GM12878 (cell line): ENCODE measurements at regions not wholly inside any gene's neighbourhood (a gene's known extent, or its start where the extent isn't known, plus 50 kb on each side); places are given as distances from the start of the nearest gene placed in this dataset.

Source experiments
- ATAC-seq: fragments of 200-7000 bp; cut with Tn5 transposase; 3 replicates; pipeline ENCODE4 v1.9.1; 2020; ENCODE audit warnings: mild to moderate bottlenecking, moderate library complexity
- BruUV-seq: library from RNA; stranded (reverse); fragments of 400-500 nt; replicated peaks from 2 replicates; lab custom pipeline; 2021; lab: Mats Ljungman, UMichigan
- CTCF ChIA-PET: fragments of 300-600 bp; sonication (Branson Sonifier 250); formaldehyde crosslinking; extraction: SDS; loops from one replicate; lab custom pipeline; 2021; ENCODE audit warnings: inconsistent platforms; lab: Yijun Ruan, JAX
- POLR2A ChIA-PET: fragments of 350-600 bp; formaldehyde crosslinking; extraction: SDS; loops from one replicate; lab custom pipeline; 2021; ENCODE audit warnings: inconsistent platforms; lab: Charles Lee
- RAD21 ChIA-PET: fragments of 300-600 bp; sonication (Branson Sonifier 250); formaldehyde crosslinking; loops from one replicate; lab custom pipeline; 2023; ENCODE audit warnings: antibody characterized with exemption; ENCODE audit not compliant: unreplicated experiment; lab: Charles Lee
- SMC1A ChIA-PET: fragments of 300-600 bp; sonication (Branson Sonifier 250); formaldehyde crosslinking; loops from one replicate; lab custom pipeline; 2023; ENCODE audit not compliant: unreplicated experiment, uncharacterized antibody; lab: Charles Lee
- DNase-seq: peaks from one replicate; pipeline ENCODE4 v3.0.0-alpha.2; 2011; ENCODE audit warnings: low read depth, low spot score
- FAIRE-seq: peaks from 3 replicates; lab custom pipeline; 2011; peaks lifted over from hg19 to GRCh38; lab: Jason Lieb, UNC
- H2AFZ ChIP-seq: 2 replicates; pipeline ENCODE4 v1.6.0; 2011; ENCODE audit warnings: low read depth, low read length, control low read depth; ENCODE audit not compliant: control insufficient read depth
- H3K27ac ChIP-seq: 2 replicates; pipeline ENCODE4 v1.5.1; 2011; ENCODE audit warnings: control low read depth; ENCODE audit not compliant: control insufficient read depth, insufficient read depth
- H3K27me3 ChIP-seq, 2 experiments: replicated peaks in 1 of 2; 2 replicates each; pipeline versions ENCODE4 v1.6.0 to v1.6.1; 2011; ENCODE audit warnings: low read length in 1 of 2; ENCODE audit not compliant: control insufficient read depth in 2 of 2, insufficient read depth in 2 of 2
- H3K36me3 ChIP-seq, 2 experiments: 2 replicates each; pipeline ENCODE4 v1.5.1; 2011; ENCODE audit warnings: low read length in 1 of 2; ENCODE audit not compliant: control insufficient read depth in 2 of 2, insufficient read depth in 2 of 2
- H3K4me1 ChIP-seq: 2 replicates; pipeline ENCODE4 v1.6.1; 2011; ENCODE audit warnings: mild to moderate bottlenecking, low read length, moderate library complexity, mixed read lengths; ENCODE audit not compliant: control insufficient read depth, insufficient read depth
- H3K4me2 ChIP-seq: 2 replicates; pipeline ENCODE4 v1.6.0; 2011; ENCODE audit warnings: control low read depth; ENCODE audit not compliant: control insufficient read depth, insufficient read depth
- H3K4me3 ChIP-seq: fragments of 200-600 bp; sonication (generic); 2 replicates; pipeline ENCODE4 v1.5.1; 2016
- H3K79me2 ChIP-seq: 2 replicates; pipeline ENCODE4 v1.6.0; 2011; ENCODE audit warnings: low read length; ENCODE audit not compliant: control insufficient read depth, insufficient read depth
- H3K9ac ChIP-seq: 2 replicates; pipeline ENCODE4 v1.8.0; 2011; ENCODE audit warnings: low read length, control low read depth, mixed read lengths; ENCODE audit not compliant: control insufficient read depth, insufficient read depth
- H3K9me3 ChIP-seq: replicated peaks from 3 replicates; pipeline ENCODE4 v1.5.1; 2011; ENCODE audit warnings: mild to moderate bottlenecking, low read length; ENCODE audit not compliant: control insufficient read depth, insufficient read depth
- H4K20me1 ChIP-seq: 2 replicates; pipeline ENCODE4 v1.6.0; 2011; ENCODE audit not compliant: control insufficient read depth, insufficient read depth
- ATF7 ChIP-seq: fragments of 450-650 bp; IDR thresholded peaks from 2 replicates; pipeline ENCODE4 v1.6.1; 2016; ENCODE audit warnings: low read depth, mild to moderate bottlenecking
- CREB1 ChIP-seq: IDR thresholded peaks from 2 replicates; pipeline ENCODE4 v1.6.1; 2012; ENCODE audit warnings: low read depth, mild to moderate bottlenecking, inconsistent platforms
- GATAD2B ChIP-seq: fragments of 450-650 bp; conservative IDR thresholded peaks from 2 replicates; pipeline ENCODE4 v1.6.1; 2017; ENCODE audit warnings: low read depth, mild to moderate bottlenecking, moderate library complexity
- HSF1 ChIP-seq: fragments of 150-350 bp; IDR thresholded peaks from 2 replicates; pipeline ENCODE4 v1.6.1; 2014; ENCODE audit warnings: mild to moderate bottlenecking, low read depth, low read length
- KLF5 ChIP-seq: fragments of 450-650 bp; IDR thresholded peaks from 2 replicates; pipeline ENCODE4 v1.6.1; 2014; ENCODE audit warnings: mild to moderate bottlenecking; ENCODE audit not compliant: partially characterized antibody
- MXI1 ChIP-seq: fragments of 150-350 bp; IDR thresholded peaks from 2 replicates; pipeline ENCODE4 v1.6.1; 2011; ENCODE audit warnings: low read depth, mild to moderate bottlenecking, inconsistent platforms, low read length, improper control_type of control experiment
- RAD21 ChIP-seq: IDR thresholded peaks from 2 replicates; pipeline ENCODE4 v1.6.1; 2011; ENCODE audit warnings: mild to moderate bottlenecking, low read depth, low read length, moderate library complexity; ENCODE audit not compliant: insufficient read depth
- RELA ChIP-seq: fragments of 450-650 bp; IDR thresholded peaks from 2 replicates; pipeline ENCODE4 v1.8.0; 2014; ENCODE audit warnings: borderline replicate concordance; ENCODE audit not compliant: partially characterized antibody
- RUNX3 ChIP-seq: IDR thresholded peaks from 2 replicates; pipeline ENCODE4 v1.6.1; 2012; ENCODE audit warnings: low read length, inconsistent platforms
- SUPT20H ChIP-seq: IDR thresholded peaks from 2 replicates; pipeline ENCODE4 v1.6.1; 2011; ENCODE audit warnings: low read depth, mild to moderate bottlenecking, low read length, moderate library complexity, borderline replicate concordance; ENCODE audit not compliant: control insufficient read depth
- TAF1 ChIP-seq: IDR thresholded peaks from 2 replicates; pipeline ENCODE4 v1.6.1; 2011; ENCODE audit warnings: mild to moderate bottlenecking, low read depth, low read length, borderline replicate concordance
- TARDBP ChIP-seq: IDR thresholded peaks from 2 replicates; pipeline ENCODE4 v1.6.1; 2016; ENCODE audit warnings: borderline replicate concordance
- TCF7 ChIP-seq: IDR thresholded peaks from 2 replicates; pipeline ENCODE4 v1.6.1; 2014; ENCODE audit warnings: antibody characterized with exemption, borderline replicate concordance
- USF2 ChIP-seq: IDR thresholded peaks from 2 replicates; pipeline ENCODE4 v1.6.1; 2011; ENCODE audit warnings: low read depth, low read length, improper control_type of control experiment, borderline replicate concordance
- ZNF384 ChIP-seq: IDR thresholded peaks from 2 replicates; pipeline ENCODE4 v1.6.1; 2012; ENCODE audit warnings: low read depth, mild to moderate bottlenecking, low read length, improper control_type of control experiment, borderline replicate concordance
- WGBS: methylation state at CpG from one replicate; pipeline ENCODE4 v1.1.6; 2016; ENCODE audit warnings: low lambda C conversion rate; ENCODE audit not compliant: insufficient replicate concordance, insufficient coverage; ENCODE audit errors: missing lambda C conversion rate; 5-methylcytosine and 5-hydroxymethylcytosine counted together
- in situ Hi-C: fragments of 300-500 bp; cut with MboI; formaldehyde crosslinking; loops from 9 replicates; pipeline ENCODE4 v1.14.3; 2018; ENCODE audit warnings: mixed read lengths
- intact Hi-C: fragments of 100-400 bp; cut with micrococcal nuclease; formaldehyde crosslinking; loops from one replicate; pipeline ENCODE4 v1.14.2; 2022; ENCODE audit not compliant: unreplicated experiment

GRCh38 chr3:182503401-182503800, 289.9 kb upstream of the ATP11B start:
- FAIRE-seq (no peak), ATAC-seq (no peak), DNase-seq (no peak)
- Histone ChIP-seq H3K27me3 (no peaks in the 10 kb centered on the region), H3K9me3 (no peaks in the 10 kb centered on the region), H2AFZ (no peak overlapping the region), H3K36me3 (no peaks in the 10 kb centered on the region), H3K79me2 (no peaks in the 10 kb centered on the region), H3K4me3 (no peak overlapping the region), H3K4me1 (no peaks in the 10 kb centered on the region), H3K4me2 (no peak overlapping the region), H3K27ac (no peak overlapping the region), H3K9ac (no peak overlapping the region), H4K20me1 (no peaks in the 10 kb centered on the region)
- WGBS: 0% methylated on average over 2 of the region's 2 CpGs
- CTCF ChIA-PET: interaction anchor here (0.6 to 1.5 kb wide), 4 partner anchors 12 to 802 kb away, joined by 3 to 5 read pairs (median 5); no protein-coding TSS in a partner anchor
- TF ChIP-seq USF2 (no peak), HSF1 (no peak), RAD21 (no peak), TAF1 (no peak), RELA (no peak), ATF7 (no peak), SUPT20H (no peak), ZNF384 (no peak), CREB1 (no peak), TARDBP (no peak), GATAD2B (no peak), KLF5 (no peak), RUNX3 (no peak), MXI1 (no peak), TCF7 (no peak)
- intact Hi-C loops (no loop called here), in situ Hi-C loops (no loop called here)
- SMC1A ChIA-PET: interaction anchor here (0.9 to 13.0 kb wide), 5 partner anchors 8 to 19 kb away, joined by 3 to 95 read pairs (median 12); no protein-coding TSS in a partner anchor
- RAD21 ChIA-PET: interaction anchor here (1.5 kb wide), 1 partner anchor 13 kb away, joined by 3 read pairs; no protein-coding TSS in a partner anchor
- no TSS peak for BruUV-seq
- POLR2A ChIA-PET: no interaction called here
